Skeletal muscle satellite cell (primary cell): ENCODE measurements at regions not wholly inside any gene's neighbourhood (a gene's known extent, or its start where the extent isn't known, plus 50 kb on each side); places are given as distances from the start of the nearest gene placed in this dataset.

Experiments
- H3K27me3 ChIP-seq: 2 replicates; pipeline ENCODE4 v1.7.0; 2013; ENCODE audit warnings: low read length; ENCODE audit not compliant: control insufficient read depth, insufficient read depth
- H3K36me3 ChIP-seq: 2 replicates; pipeline ENCODE4 v1.7.0; 2013; ENCODE audit warnings: mild to moderate bottlenecking, control low read depth, low read length; ENCODE audit not compliant: insufficient read depth
- H3K4me1 ChIP-seq: 2 replicates; pipeline ENCODE4 v1.7.0; 2013; ENCODE audit warnings: low read length; ENCODE audit not compliant: control insufficient read depth, insufficient read depth
- H3K4me2 ChIP-seq: 2 replicates; pipeline ENCODE4 v1.7.0; 2013; ENCODE audit warnings: mild to moderate bottlenecking, low read length
- H3K4me3 ChIP-seq: 2 replicates; pipeline ENCODE4 v1.7.0; 2013; ENCODE audit warnings: low read length
- H3K9ac ChIP-seq: 2 replicates; pipeline ENCODE4 v1.7.0; 2013; ENCODE audit warnings: mild to moderate bottlenecking, low read depth, low read length, moderate library complexity
- H3K9me3 ChIP-seq: replicated peaks from 2 replicates; pipeline ENCODE4 v1.7.0; 2013; ENCODE audit warnings: mild to moderate bottlenecking, control low read depth, low read length

- no peaks in the 10 kb centered on the region for H3K36me3 ChIP-seq
- H3K9ac ChIP-seq: no peak overlapping the region
- peaks cover 12% of the 10 kb centered on the region for H3K9me3 ChIP-seq
- H3K4me1 ChIP-seq: no peaks in the 10 kb centered on the region
- no peaks in the 10 kb centered on the region for H3K27me3 ChIP-seq
- H3K4me3 ChIP-seq: no peak overlapping the region
- no peak overlapping the region for H3K4me2 ChIP-seq
Measured at GRCh38 chr14:86815341-86815740, 1177.6 kb downstream of the GALC start.

GRCh38 chr14:86802726-86803125, 1190.3 kb downstream of the GALC start:
- H3K27me3 ChIP-seq: no peaks in the 10 kb centered on the region
- no peak overlapping the region for H3K4me2 ChIP-seq
- H3K36me3 ChIP-seq: no peaks in the 10 kb centered on the region
- no peak overlapping the region for H3K9ac ChIP-seq
- peaks cover 5% of the 10 kb centered on the region for H3K9me3 ChIP-seq
- no peaks in the 10 kb centered on the region for H3K4me1 ChIP-seq
- H3K4me3 ChIP-seq: no peak overlapping the region

- peaks cover 5% of the 10 kb centered on the region for H3K9me3 ChIP-seq
- H3K4me1 ChIP-seq: no peaks in the 10 kb centered on the region
- H3K4me3 ChIP-seq: no peak overlapping the region
- no peak overlapping the region for H3K4me2 ChIP-seq
- H3K9ac ChIP-seq: no peak overlapping the region
- H3K36me3 ChIP-seq: no peaks in the 10 kb centered on the region
- no peaks in the 10 kb centered on the region for H3K27me3 ChIP-seq
Measured at GRCh38 chr14:86799244-86799647, 1193.7 kb downstream of the GALC start.

- Histone ChIP-seq H3K36me3 (no peaks in the 10 kb centered on the region), H3K9me3 (peaks cover 5% of the 10 kb centered on the region), H3K4me2 (no peak overlapping the region), H3K4me1 (no peaks in the 10 kb centered on the region), H3K4me3 (no peak overlapping the region), H3K9ac (no peak overlapping the region), H3K27me3 (no peaks in the 10 kb centered on the region)
Measured at GRCh38 chr14:86798330-86798729, 1194.7 kb downstream of the GALC start.

GRCh38 chr14:86797075-86797351, 1196.0 kb downstream of the GALC start:
- no peaks in the 10 kb centered on the region for H3K9me3 ChIP-seq
- no peak overlapping the region for H3K4me3 ChIP-seq

GRCh38 chr14:86796221-86797074, 1196.5 kb downstream of the GALC start:
- Histone ChIP-seq H3K36me3 (no peaks in the 10 kb centered on the region), H3K27me3 (no peaks in the 10 kb centered on the region), H3K4me3 (no peak overlapping the region), H3K4me2 (no peak overlapping the region), H3K4me1 (no peaks in the 10 kb centered on the region), H3K9ac (no peak overlapping the region), H3K9me3 (no peaks in the 10 kb centered on the region)

More at GRCh38 chr14:86797075-86797351, 1196.0 kb downstream of the GALC start:
- H3K4me1 ChIP-seq: no peaks in the 10 kb centered on the region
- no peaks in the 10 kb centered on the region for H3K36me3 ChIP-seq
- no peaks in the 10 kb centered on the region for H3K27me3 ChIP-seq
- H3K4me2 ChIP-seq: no peak overlapping the region
- no peak overlapping the region for H3K9ac ChIP-seq

- Histone ChIP-seq H3K36me3 (no peaks in the 10 kb centered on the region), H3K9me3 (no peaks in the 10 kb centered on the region), H3K4me1 (no peaks in the 10 kb centered on the region), H3K9ac (no peak overlapping the region), H3K4me2 (no peak overlapping the region), H3K4me3 (no peak overlapping the region), H3K27me3 (no peaks in the 10 kb centered on the region)
Measured at GRCh38 chr14:86794689-86795088, 1198.3 kb downstream of the GALC start.

GRCh38 chr14:86790408-86791364, 1202.3 kb downstream of the GALC start:
- Histone ChIP-seq H3K4me3 (no peak overlapping the region), H3K9ac (no peak overlapping the region), H3K9me3 (peaks cover 3% of the 10 kb centered on the region), H3K36me3 (no peaks in the 10 kb centered on the region), H3K4me1 (no peaks in the 10 kb centered on the region), H3K27me3 (no peaks in the 10 kb centered on the region), H3K4me2 (no peak overlapping the region)

GRCh38 chr14:86788224-86788623, 1204.8 kb downstream of the GALC start:
- no peak overlapping the region for H3K4me3 ChIP-seq
- no peaks in the 10 kb centered on the region for H3K36me3 ChIP-seq
- H3K9ac ChIP-seq: no peak overlapping the region
- no peak overlapping the region for H3K4me2 ChIP-seq
- no peaks in the 10 kb centered on the region for H3K4me1 ChIP-seq
- no peaks in the 10 kb centered on the region for H3K27me3 ChIP-seq
- H3K9me3 ChIP-seq: peaks cover 3% of the 10 kb centered on the region

GRCh38 chr14:86787717-86788116, 1205.3 kb downstream of the GALC start:
- no peak overlapping the region for H3K4me3 ChIP-seq
- peaks cover 3% of the 10 kb centered on the region for H3K9me3 ChIP-seq
- no peak overlapping the region for H3K9ac ChIP-seq
- H3K4me1 ChIP-seq: no peaks in the 10 kb centered on the region
- H3K36me3 ChIP-seq: no peaks in the 10 kb centered on the region
- no peak overlapping the region for H3K4me2 ChIP-seq
- no peaks in the 10 kb centered on the region for H3K27me3 ChIP-seq

- H3K36me3 ChIP-seq: no peaks in the 10 kb centered on the region
- H3K27me3 ChIP-seq: no peaks in the 10 kb centered on the region
- no peaks in the 10 kb centered on the region for H3K4me1 ChIP-seq
- no peak overlapping the region for H3K9ac ChIP-seq
- H3K9me3 ChIP-seq: no peaks in the 10 kb centered on the region
- no peak overlapping the region for H3K4me3 ChIP-seq
- H3K4me2 ChIP-seq: no peak overlapping the region
Measured at GRCh38 chr14:86782092-86782580, 1210.8 kb downstream of the GALC start.
